ENCODE measurements at regions not wholly inside any gene's neighbourhood (a gene's known extent, or its start where the extent isn't known, plus 50 kb on each side); places are given as distances from the start of the nearest gene placed in this dataset.

DNA sequence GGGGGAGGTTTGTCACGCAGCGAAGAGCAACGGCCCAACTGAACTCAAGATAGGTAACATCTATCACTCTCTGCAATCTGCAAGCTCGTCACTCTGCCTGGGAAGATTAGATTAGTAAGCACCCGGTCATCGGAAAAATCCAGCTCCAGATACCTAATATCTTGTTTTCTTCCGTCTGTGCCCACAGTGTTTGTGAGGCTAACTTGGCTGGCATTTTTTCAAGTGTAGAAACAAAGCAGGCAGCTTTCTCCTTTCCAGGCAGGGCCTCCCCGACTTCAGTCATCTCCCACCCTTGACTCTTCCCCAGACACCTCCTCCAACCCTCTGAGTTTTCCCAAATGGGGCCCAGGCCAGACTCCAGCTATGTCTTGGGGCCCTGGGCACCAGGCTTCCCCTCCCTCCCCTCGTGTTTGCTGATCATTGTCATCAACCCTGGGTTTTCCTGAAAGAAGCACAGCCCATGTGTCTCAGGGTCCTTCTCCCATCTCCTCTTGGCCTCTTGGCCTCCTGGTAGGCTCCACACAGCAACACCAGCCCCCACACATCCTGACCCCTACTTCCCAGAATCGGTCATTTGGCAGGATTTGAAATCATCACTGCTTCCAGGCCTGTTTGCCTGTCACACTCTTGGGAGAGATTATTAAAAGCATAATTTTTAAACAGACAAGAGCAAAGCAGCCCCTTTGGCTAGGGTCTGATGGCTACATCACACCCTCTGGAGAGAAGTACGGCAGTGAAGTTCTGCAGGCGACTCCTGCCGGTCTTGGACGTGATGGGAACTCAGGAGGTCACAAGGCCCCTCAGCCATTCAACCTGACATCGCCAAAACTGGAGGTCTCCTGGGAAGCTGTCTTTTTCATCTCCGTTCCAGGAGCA is 144.9 kb upstream of the ID2 start:
- Histone ChIP-seq H3K36me3 (no peaks in the 10 kb centered on the region), H3K27me3 (no peaks in the 10 kb centered on the region), H3K4me1 (peaks cover 47 to 72% (median 60%) of the 10 kb centered on the region in 3 donors), H3K4me3 (no peak overlapping the region), H3K27ac (peak overlapping the region in 3 of 4 donors; percentile 7 to 74 (median 57)), H3K9me3 (no peaks in the 10 kb centered on the region)
- 71 to 84% methylated on average over 6 to 7 of the region's 16 CpGs for WGBS, 2 donors
- intact Hi-C loops (cut with DNase I) = no loop called here
- TF ChIP-seq POLR2A (IDR thresholded peaks at IDR 0.05) = no peak
- TF ChIP-seq, protein P1, sequence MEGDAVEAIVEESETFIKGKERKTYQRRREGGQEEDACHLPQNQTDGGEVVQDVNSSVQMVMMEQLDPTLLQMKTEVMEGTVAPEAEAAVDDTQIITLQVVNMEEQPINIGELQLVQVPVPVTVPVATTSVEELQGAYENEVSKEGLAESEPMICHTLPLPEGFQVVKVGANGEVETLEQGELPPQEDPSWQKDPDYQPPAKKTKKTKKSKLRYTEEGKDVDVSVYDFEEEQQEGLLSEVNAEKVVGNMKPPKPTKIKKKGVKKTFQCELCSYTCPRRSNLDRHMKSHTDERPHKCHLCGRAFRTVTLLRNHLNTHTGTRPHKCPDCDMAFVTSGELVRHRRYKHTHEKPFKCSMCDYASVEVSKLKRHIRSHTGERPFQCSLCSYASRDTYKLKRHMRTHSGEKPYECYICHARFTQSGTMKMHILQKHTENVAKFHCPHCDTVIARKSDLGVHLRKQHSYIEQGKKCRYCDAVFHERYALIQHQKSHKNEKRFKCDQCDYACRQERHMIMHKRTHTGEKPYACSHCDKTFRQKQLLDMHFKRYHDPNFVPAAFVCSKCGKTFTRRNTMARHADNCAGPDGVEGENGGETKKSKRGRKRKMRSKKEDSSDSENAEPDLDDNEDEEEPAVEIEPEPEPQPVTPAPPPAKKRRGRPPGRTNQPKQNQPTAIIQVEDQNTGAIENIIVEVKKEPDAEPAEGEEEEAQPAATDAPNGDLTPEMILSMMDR (IDR thresholded peaks at IDR 0.05) = no peak
- no peak for DNase-seq

DNA sequence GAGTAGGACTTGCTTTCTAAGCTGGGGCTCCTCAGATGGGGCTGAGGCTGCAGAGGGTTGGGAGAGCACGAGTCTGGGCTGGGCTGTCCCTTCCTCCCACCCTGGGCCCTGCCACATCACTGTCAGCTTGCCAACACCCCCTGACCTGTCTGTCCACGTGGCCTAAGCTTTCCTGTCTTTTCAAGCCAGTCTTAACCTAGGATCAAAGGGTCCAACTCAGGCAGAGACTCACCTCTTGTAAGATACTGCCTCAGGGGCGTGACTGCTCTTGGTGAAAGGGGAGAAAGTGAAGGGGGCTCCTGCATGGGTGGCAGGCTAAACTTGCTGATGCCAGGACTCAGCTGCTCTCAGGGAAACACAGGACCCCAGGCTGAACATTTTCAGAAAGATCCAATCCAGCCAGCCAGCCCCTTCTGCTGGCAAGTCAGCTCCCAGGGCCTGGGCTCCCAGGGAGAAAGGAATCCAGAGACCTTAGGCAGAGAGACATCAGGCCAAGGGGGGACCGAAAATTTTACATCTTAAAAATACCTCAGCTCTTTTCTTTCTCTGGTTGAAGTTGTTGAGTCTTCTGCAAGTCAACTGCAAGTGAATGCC is 144.2 kb upstream of the ID2 start:
- DNase-seq = no peak
- peaks cover 50 to 75% (median 60%) of the 10 kb centered on the region in 3 donors for H3K4me1 ChIP-seq
- peak overlapping the region in 1 of 4 donors; percentile 74 for H3K27ac ChIP-seq
- intact Hi-C loops (cut with DNase I) = no loop called here
- H3K27me3 ChIP-seq = no peaks in the 10 kb centered on the region
- H3K9me3 ChIP-seq = no peaks in the 10 kb centered on the region
- H3K4me3 ChIP-seq = no peak overlapping the region
- TF ChIP-seq, protein P1 (IDR thresholded peaks at IDR 0.05) = no peak
- no peak for TF ChIP-seq POLR2A (IDR thresholded peaks at IDR 0.05)
- WGBS, 2 donors = 64 to 74% methylated on average over 1 to 3 of the region's 4 CpGs
- no peaks in the 10 kb centered on the region for H3K36me3 ChIP-seq

DNA sequence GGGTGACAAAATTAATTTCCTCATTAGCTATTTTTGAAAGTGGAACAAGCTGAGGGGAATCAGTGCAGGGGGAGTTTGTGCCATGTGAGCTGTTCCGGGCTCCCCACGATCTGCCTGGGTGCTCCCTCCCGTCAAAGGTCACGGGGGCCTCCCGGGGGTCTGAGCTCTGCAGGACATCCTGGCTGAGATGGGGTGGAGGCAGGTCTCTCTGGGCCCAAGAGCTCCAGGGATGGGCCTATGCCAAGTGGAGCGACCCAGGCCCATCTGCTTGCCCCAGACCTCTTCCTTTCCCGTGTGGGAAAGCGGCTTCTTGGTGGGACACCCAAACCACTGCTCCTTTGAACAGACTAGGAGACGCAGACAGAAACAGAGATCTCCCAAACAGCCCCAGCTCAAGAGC is 143.3 kb upstream of the ID2 start:
- no peaks in the 10 kb centered on the region for H3K36me3 ChIP-seq
- H3K4me1 ChIP-seq = peaks cover 51 to 84% (median 60%) of the 10 kb centered on the region in 3 donors
- intact Hi-C loops (cut with DNase I) = no loop called here
- no peak for DNase-seq
- H3K27ac ChIP-seq = peak overlapping the region in 2 of 4 donors; percentile 12 to 79
- no peaks in the 10 kb centered on the region for H3K9me3 ChIP-seq
- 77 to 81% methylated on average over 3 to 5 of the region's 9 CpGs for WGBS, 2 donors
- H3K27me3 ChIP-seq = no peaks in the 10 kb centered on the region
- no peak for TF ChIP-seq POLR2A (IDR thresholded peaks at IDR 0.05)
- TF ChIP-seq, protein P1 (IDR thresholded peaks at IDR 0.05) = no peak
- H3K4me3 ChIP-seq = no peak overlapping the region

DNA sequence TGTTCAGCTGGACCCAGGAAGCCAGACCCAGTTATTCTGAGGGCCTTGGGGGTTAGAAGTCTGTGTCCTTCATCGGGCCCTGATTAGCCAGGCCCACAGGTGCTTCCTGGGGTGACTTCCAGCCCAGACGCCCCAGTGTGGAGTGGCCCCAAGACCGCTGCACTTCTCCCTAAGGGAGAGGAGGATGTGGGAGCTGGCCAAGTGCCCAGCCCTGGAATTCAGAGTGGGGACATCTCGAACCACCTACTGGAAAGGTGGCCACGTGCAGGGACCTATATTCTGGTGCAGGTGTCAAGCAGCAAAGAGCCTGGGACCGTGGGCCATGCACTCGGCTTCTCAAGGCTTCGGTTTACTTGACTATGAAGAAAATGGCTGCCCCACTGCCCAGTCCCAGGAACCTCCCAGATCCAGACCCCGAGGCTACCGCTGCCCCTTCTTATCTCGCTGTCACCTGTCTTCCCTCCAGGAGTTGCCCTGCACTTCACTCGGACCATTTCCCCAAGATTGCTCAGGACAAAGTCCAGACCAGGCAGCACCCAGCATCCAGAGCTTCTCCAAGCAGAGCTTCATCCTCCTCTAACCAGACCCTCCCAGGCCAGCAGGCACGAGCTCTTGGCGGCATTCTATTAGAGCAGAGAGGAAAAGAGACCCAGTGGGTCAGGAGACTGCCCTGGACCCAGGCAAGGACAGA is 142.8 kb upstream of the ID2 start:
- DNase-seq = no peak
- Histone ChIP-seq H3K9me3 (no peaks in the 10 kb centered on the region), H3K4me1 (peaks cover 51 to 87% (median 63%) of the 10 kb centered on the region in 3 donors), H3K27me3 (no peaks in the 10 kb centered on the region), H3K4me3 (no peak overlapping the region), H3K27ac (peak overlapping the region; percentile 60 to 82 (median 76)), H3K36me3 (no peaks in the 10 kb centered on the region)
- intact Hi-C loops (cut with DNase I) = no loop called here
- TF ChIP-seq, protein P1 (IDR thresholded peaks at IDR 0.05) = no peak
- no peak for TF ChIP-seq POLR2A (IDR thresholded peaks at IDR 0.05)
- WGBS, 2 donors = 72 to 84% methylated on average over 7 to 12 of the region's 14 CpGs
